BE2C (cell line): ENCODE measurements at regions not wholly inside any gene's neighbourhood (a gene's known extent, or its start where the extent isn't known, plus 50 kb on each side); places are given as distances from the start of the nearest gene placed in this dataset.
A peak's percentile ranks its signal among the peaks of the same experiment; 100 is the strongest.

Experiments used
- DNase-seq: peaks from one replicate; pipeline ENCODE4 v3.0.0-alpha.2; 2020
- H3K27me3 ChIP-seq: fragments of 250-450 bp; sonication (Bioruptor Pico); 2 replicates; pipeline ENCODE4 v1.5.1; 2020; ENCODE audit warnings: mild to moderate bottlenecking
- H3K36me3 ChIP-seq: fragments of 250-450 bp; sonication (Bioruptor Pico); 2 replicates; pipeline ENCODE4 v1.5.1; 2020; ENCODE audit warnings: mild to moderate bottlenecking
- H3K4me1 ChIP-seq: fragments of 250-450 bp; sonication (Bioruptor Pico); 2 replicates; pipeline ENCODE4 v1.5.1; 2020
- H3K4me3 ChIP-seq: 2 replicates; pipeline ENCODE4 v1.5.1; 2011; ENCODE audit warnings: low read depth, low read length
- H3K9me3 ChIP-seq: fragments of 250-450 bp; sonication (Bioruptor Pico); 2 replicates; pipeline ENCODE4 v1.5.1; 2020
- CTCF ChIP-seq: IDR thresholded peaks from 2 replicates; pipeline ENCODE4 v1.5.1; 2012; ENCODE audit warnings: mild to moderate bottlenecking, low read depth, low read length

GRCh38 chr1:208643005-208643597, 398.9 kb upstream of the PLXNA2 start:
- no peak for DNase-seq
- no peak for TF ChIP-seq CTCF
- no peaks in the 10 kb centered on the region for H3K36me3 ChIP-seq

DNA sequence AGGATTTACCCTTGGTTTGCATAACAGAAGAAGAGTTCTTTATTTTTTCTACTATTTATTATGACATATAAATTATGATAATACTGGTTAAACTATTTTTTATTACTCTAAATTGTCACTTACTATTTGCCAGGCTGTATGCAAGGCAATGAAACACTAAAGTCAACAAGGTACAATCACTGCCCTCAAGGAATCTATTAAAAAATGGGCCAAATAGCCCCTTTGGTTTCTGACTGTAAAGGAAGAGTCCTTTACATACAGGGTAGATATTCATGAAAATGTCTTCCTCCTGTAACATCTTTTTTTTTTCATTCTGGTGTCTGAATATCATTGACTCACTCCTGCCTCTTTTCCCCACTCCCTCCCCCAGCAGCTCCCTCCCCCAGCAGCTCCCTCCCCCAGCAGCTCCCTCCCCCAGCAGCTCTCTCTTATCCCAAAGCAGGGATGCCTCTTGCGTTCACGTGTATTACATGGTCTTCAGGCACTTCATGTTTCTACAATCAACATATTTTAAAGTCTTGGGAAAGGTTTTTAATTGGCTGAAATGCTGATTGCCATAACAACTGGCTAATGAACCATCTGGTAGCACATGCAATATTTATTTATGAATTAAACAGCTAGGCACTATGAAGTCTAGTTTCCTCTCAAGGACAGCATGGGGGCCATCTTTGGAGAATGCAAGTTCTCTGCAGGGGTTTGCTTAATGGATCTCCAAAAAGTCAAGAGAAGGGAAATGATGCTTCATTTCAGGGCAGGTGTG, 400.4 kb upstream of the PLXNA2 start:
- Histone ChIP-seq H3K36me3 (no peaks in the 10 kb centered on the region), H3K4me1 (peaks cover 13% of the 10 kb centered on the region), H3K27me3 (no peaks in the 10 kb centered on the region), H3K4me3 (no peak overlapping the region), H3K9me3 (no peaks in the 10 kb centered on the region)
- DNase-seq = no peak
- no peak for TF ChIP-seq CTCF

More at GRCh38 chr1:208643005-208643597, 398.9 kb upstream of the PLXNA2 start:
- H3K4me1 ChIP-seq = peaks cover 13% of the 10 kb centered on the region
- H3K4me3 ChIP-seq = no peak overlapping the region
- no peaks in the 10 kb centered on the region for H3K27me3 ChIP-seq
- H3K9me3 ChIP-seq = no peaks in the 10 kb centered on the region

DNA sequence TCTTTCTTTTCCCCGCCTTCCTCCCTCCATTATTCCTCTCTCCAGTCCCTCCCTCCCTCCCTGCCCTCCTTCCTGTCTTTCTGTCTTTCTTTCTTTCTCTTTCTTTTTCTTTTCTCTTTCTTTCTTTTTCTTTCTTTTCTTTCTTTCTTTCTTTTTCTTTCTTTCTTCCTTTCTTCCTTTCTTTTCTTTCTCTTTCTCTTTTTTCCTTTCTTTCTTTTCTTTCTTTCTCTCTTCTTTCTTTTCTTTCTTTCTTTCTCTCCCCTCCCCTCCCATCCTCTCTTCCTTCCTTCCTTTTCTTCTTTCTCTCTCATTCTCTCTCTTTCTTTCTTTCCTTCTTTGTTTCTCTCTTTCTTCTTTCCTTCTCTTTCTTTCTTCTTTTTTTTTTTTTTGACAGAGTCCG, 402.2 kb upstream of the PLXNA2 start:
- no peak for TF ChIP-seq CTCF
- Histone ChIP-seq H3K9me3 (no peaks in the 10 kb centered on the region), H3K36me3 (no peaks in the 10 kb centered on the region)

GRCh38 chr1:208648146-208648545, 404.0 kb upstream of the PLXNA2 start:
- Histone ChIP-seq H3K9me3 (no peaks in the 10 kb centered on the region), H3K27me3 (no peaks in the 10 kb centered on the region), H3K36me3 (no peaks in the 10 kb centered on the region), H3K4me1 (peaks cover 13% of the 10 kb centered on the region), H3K4me3 (no peak overlapping the region)
- no peak for DNase-seq
- TF ChIP-seq CTCF = no peak

More for the DNA sequence above, 402.2 kb upstream of the PLXNA2 start:
- peaks cover 13% of the 10 kb centered on the region for H3K4me1 ChIP-seq
- DNase-seq = no peak
- no peaks in the 10 kb centered on the region for H3K27me3 ChIP-seq
- H3K4me3 ChIP-seq = no peak overlapping the region

GRCh38 chr1:208652296-208653160, 408.3 kb upstream of the PLXNA2 start:
- Histone ChIP-seq H3K27me3 (no peaks in the 10 kb centered on the region), H3K9me3 (no peaks in the 10 kb centered on the region), H3K36me3 (no peaks in the 10 kb centered on the region), H3K4me3 (no peak overlapping the region), H3K4me1 (peaks cover 5% of the 10 kb centered on the region; the same call in 1 of the 2 replicates)
- peak; percentile 94 for TF ChIP-seq CTCF
- peak; percentile 68 for DNase-seq
